ENCODE measurements at regions not wholly inside any gene's neighbourhood (a gene's known extent, or its start where the extent isn't known, plus 50 kb on each side); places are given as distances from the start of the nearest gene placed in this dataset.

- no peak for DNase-seq (ENCODE audit: extremely low spot score)
- CTCF ChIA-PET, result interaction anchor here (0.8 kb wide), 1 partner anchor 8 kb away, joined by 3 read pairs; no protein-coding TSS in a partner anchor
- TF ChIP-seq CTCF (IDR thresholded peaks at IDR 0.05; ENCODE audit: control extremely low read depth, extremely low read depth, low read depth, missing control alignments), result no peak
- POLR2A ChIA-PET, result no interaction called here
Measured at GRCh38 chr3:69524816-69525215, 138.9 kb upstream of the FRMD4B start.

GRCh38 chr3:69521286-69521685, 135.4 kb upstream of the FRMD4B start:
- no peak for TF ChIP-seq CTCF (IDR thresholded peaks at IDR 0.05; ENCODE audit: control extremely low read depth, extremely low read depth, low read depth, missing control alignments)
- no peak for DNase-seq (ENCODE audit: extremely low spot score)
- CTCF ChIA-PET, result no interaction called here
- POLR2A ChIA-PET, result no interaction called here

- TF ChIP-seq CTCF (IDR thresholded peaks at IDR 0.05; ENCODE audit: control extremely low read depth, extremely low read depth, low read depth, missing control alignments), result no peak
- no peak for DNase-seq (ENCODE audit: extremely low spot score)
- CTCF ChIA-PET, result interaction anchor here (1.2 kb wide), 1 partner anchor 12 kb away, joined by 3 read pairs; no protein-coding TSS in a partner anchor
- POLR2A ChIA-PET, result no interaction called here
Measured at GRCh38 chr3:69511361-69511760, 125.5 kb upstream of the FRMD4B start.

- CTCF ChIA-PET, result no interaction called here
- TF ChIP-seq CTCF (IDR thresholded peaks at IDR 0.05; ENCODE audit: control extremely low read depth, extremely low read depth, low read depth, missing control alignments), result no peak
- no peak for DNase-seq (ENCODE audit: extremely low spot score)
- POLR2A ChIA-PET, result no interaction called here
Measured at GRCh38 chr3:69510481-69511030, 124.7 kb upstream of the FRMD4B start.

GRCh38 chr3:69509288-69509687, 123.4 kb upstream of the FRMD4B start:
- CTCF ChIA-PET, result interaction anchor here (1.6 kb wide), 1 partner anchor 68 kb away, joined by 4 read pairs; no protein-coding TSS in a partner anchor
- TF ChIP-seq CTCF (IDR thresholded peaks at IDR 0.05; ENCODE audit: control extremely low read depth, extremely low read depth, low read depth, missing control alignments), result no peak
- no peak for DNase-seq (ENCODE audit: extremely low spot score)
- POLR2A ChIA-PET, result no interaction called here

DNA sequence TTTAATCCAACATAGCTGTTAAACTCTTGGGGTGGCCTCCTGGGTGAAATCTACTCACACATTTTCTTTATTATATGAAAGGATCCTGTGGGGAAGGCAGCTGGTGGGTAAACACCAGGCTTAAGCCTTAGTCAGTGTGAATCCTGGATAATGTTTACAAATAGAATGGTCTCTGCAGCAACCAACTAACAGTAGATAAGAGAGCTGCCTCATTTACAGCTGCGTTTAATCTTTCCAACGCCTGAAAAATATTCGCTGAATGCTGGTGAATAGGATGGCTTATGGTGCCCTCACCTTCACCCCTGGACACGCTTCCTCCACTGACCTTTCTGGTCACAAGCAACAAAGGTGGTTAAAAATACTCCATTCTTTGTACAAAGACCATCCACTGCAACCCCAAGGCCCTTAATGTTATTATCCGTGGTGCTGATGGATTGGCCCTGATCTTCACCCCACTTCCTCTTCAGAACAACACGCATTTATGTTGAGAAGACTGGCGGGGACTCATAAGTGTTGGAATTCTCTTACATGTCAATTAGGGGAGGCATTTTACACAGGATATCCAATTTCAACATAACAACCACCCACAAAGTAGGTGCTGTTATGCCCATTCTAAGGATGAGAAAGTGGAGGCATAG, 120.0 kb upstream of the FRMD4B start:
- POLR2A ChIA-PET, result no interaction called here
- CTCF ChIA-PET, result no interaction called here
- DNase-seq (ENCODE audit: extremely low spot score), result no peak
- TF ChIP-seq CTCF (IDR thresholded peaks at IDR 0.05; ENCODE audit: control extremely low read depth, extremely low read depth, low read depth, missing control alignments), result no peak

Data from GM10248 (cell line).